Adrenal gland (tissue), 9 donors: ENCODE measurements at regions not wholly inside any gene's neighbourhood (a gene's known extent, or its start where the extent isn't known, plus 50 kb on each side); places are given as distances from the start of the nearest gene placed in this dataset.

Experiments
- DNase-seq, 7 donors: peaks; one replicate each; pipeline ENCODE4 v3.0.0-alpha.2; 2019 to 2020
- H3K27ac ChIP-seq, 5 donors: fragments of 200-600 bp; sonication (generic) in 4 of 5; 1 replicate in 3 of 5; 2 replicates in 2 of 5; pipeline versions ENCODE4 v1.5.1 to v1.8.0; 2016 to 2020; ENCODE audit warnings: mild to moderate bottlenecking in 1 of 5
- H3K27me3 ChIP-seq: fragments of 200-600 bp; 2 replicates; pipeline ENCODE4 v1.8.0; 2021
- H3K36me3 ChIP-seq, 2 donors: fragments of 200-600 bp; replicated peaks in 1 of 2; 1 replicate in 1 of 2; 2 replicates in 1 of 2; pipeline versions ENCODE4 v1.5.1 to v1.8.0; 2018 to 2022
- H3K4me1 ChIP-seq, 2 donors: fragments of 200-600 bp; replicated peaks in 1 of 2; 1 replicate in 1 of 2; 2 replicates in 1 of 2; pipeline versions ENCODE4 v1.5.1 to v1.8.0; 2018 to 2021
- H3K4me3 ChIP-seq, 4 donors: fragments of 200-600 bp; sonication (generic) in 3 of 4; one replicate each; pipeline ENCODE4 v1.5.1; 2016 to 2018
- H3K9me3 ChIP-seq, 3 donors: fragments of 200-600 bp; sonication (generic) in 1 of 3; replicated peaks in 1 of 3; 1 replicate in 2 of 3; 2 replicates in 1 of 3; pipeline versions ENCODE4 v1.5.1 to v1.8.0; 2016 to 2021
- POLR2A ChIP-seq, 2 donors: fragments of 450-650 bp; IDR thresholded peaks; one replicate each; pipeline ENCODE4 v1.6.1; 2017; ENCODE audit warnings: antibody characterized with exemption in 2 of 2, mild to moderate bottlenecking in 2 of 2, moderate library complexity in 1 of 2
- WGBS, 4 donors: extraction: QIAGEN DNeasy Blood & Tissue Kit in 2 of 4; methylation state at CpG; one replicate each; pipeline versions ENCODE4 v1.1.5 to v1.1.7; 2013 to 2017; 5-methylcytosine and 5-hydroxymethylcytosine counted together
- intact Hi-C, 2 donors: fragments of 100-400 bp; cut with DNase I; formaldehyde crosslinking; loops; one replicate each; pipeline versions ENCODE4 v1.14.1 to v1.15.0; 2022 to 2023
- TF ChIP-seq, protein P1 (sequence below), 6 experiments: fragments of 450-650 bp in 4 of 6; fragments of 200-600 bp in 2 of 6; sonication (generic) in 1 of 6; IDR thresholded peaks; 1 replicate in 5 of 6; 2 replicates in 1 of 6; pipeline versions ENCODE4 v1.5.1 to v1.8.0; 2016 to 2021; ENCODE audit warnings: antibody characterized with exemption in 6 of 6, mild to moderate bottlenecking in 2 of 6, moderate library complexity in 1 of 6
- donor health status: healthy with polysubstance abuse.
- donor health status: Bipolar disorder and iron deficiency.
- donor health status: DM: yes; HTN: yes; CAD: no.
- donor health status: DM: no; HTN: no; CAD: no.
- donor health status: DM: no; HTN: no; CAD: no.

DNA sequence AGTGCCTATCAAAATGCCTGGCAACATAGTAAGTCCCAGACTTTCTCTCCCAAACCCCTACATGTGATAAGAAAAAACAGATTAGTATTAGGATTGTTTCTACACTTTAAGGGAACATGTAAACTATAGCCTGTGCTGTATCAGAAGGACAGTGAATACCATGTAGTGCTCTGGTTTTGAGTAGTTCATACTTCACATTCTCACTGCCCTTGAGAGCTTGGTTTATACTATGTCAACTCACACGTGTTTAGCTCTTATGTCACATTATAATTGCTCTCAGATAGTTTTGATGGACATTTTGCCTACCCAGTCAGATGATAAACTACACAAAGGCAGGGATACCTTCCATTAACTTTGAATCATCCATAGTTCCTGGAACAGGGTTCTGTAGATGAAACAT, 58.0 kb upstream of the PGRMC2 start:
- Histone ChIP-seq H3K9me3 (no peaks in the 10 kb centered on the region), H3K27me3 (no peaks in the 10 kb centered on the region), H3K36me3 (no peaks in the 10 kb centered on the region), H3K4me1 (peaks cover 7 to 10% of the 10 kb centered on the region in 2 donors), H3K4me3 (no peak overlapping the region), H3K27ac (no peak overlapping the region)
- intact Hi-C loops: no loop called here
- TF ChIP-seq POLR2A (IDR thresholded peaks at IDR 0.05): no peak
- TF ChIP-seq, protein P1, sequence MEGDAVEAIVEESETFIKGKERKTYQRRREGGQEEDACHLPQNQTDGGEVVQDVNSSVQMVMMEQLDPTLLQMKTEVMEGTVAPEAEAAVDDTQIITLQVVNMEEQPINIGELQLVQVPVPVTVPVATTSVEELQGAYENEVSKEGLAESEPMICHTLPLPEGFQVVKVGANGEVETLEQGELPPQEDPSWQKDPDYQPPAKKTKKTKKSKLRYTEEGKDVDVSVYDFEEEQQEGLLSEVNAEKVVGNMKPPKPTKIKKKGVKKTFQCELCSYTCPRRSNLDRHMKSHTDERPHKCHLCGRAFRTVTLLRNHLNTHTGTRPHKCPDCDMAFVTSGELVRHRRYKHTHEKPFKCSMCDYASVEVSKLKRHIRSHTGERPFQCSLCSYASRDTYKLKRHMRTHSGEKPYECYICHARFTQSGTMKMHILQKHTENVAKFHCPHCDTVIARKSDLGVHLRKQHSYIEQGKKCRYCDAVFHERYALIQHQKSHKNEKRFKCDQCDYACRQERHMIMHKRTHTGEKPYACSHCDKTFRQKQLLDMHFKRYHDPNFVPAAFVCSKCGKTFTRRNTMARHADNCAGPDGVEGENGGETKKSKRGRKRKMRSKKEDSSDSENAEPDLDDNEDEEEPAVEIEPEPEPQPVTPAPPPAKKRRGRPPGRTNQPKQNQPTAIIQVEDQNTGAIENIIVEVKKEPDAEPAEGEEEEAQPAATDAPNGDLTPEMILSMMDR (IDR thresholded peaks at IDR 0.05): no peak
- WGBS, 4 donors: 69 to 81% (median 78%) methylated on average over 1 of the region's 1 CpG
- no peak for DNase-seq

DNA sequence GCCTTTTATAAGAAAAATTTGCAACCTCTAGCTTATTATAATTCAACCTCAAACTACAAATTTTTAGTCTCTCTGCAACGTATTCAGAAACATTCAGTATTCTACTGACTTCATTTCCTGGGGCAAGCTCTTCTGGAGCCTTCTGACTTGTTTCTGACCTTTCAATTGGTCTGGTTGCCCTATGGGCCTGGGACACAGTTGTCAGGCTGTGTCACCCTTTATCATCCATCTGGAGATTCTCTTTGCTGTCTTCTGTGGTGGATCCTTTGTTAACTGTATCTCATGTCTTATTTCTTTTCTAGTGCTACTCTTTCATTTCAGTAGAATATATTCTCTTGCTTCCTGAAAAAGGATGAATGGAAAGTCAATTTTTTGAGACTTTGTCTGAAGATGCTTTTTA, 55.1 kb upstream of the PGRMC2 start:
- intact Hi-C loops: no loop called here
- 61 to 73% (median 70%) methylated on average over 1 of the region's 1 CpG for WGBS, 4 donors
- no peak overlapping the region for H3K27ac ChIP-seq
- TF ChIP-seq POLR2A (IDR thresholded peaks at IDR 0.05): no peak
- TF ChIP-seq, protein P1 (IDR thresholded peaks at IDR 0.05): no peak
- H3K27me3 ChIP-seq: no peaks in the 10 kb centered on the region
- no peaks in the 10 kb centered on the region for H3K9me3 ChIP-seq
- no peak overlapping the region for H3K4me3 ChIP-seq
- no peak for DNase-seq
- no peaks in the 10 kb centered on the region for H3K36me3 ChIP-seq
- peaks cover 0 to 7% of the 10 kb centered on the region in 2 donors for H3K4me1 ChIP-seq

DNA sequence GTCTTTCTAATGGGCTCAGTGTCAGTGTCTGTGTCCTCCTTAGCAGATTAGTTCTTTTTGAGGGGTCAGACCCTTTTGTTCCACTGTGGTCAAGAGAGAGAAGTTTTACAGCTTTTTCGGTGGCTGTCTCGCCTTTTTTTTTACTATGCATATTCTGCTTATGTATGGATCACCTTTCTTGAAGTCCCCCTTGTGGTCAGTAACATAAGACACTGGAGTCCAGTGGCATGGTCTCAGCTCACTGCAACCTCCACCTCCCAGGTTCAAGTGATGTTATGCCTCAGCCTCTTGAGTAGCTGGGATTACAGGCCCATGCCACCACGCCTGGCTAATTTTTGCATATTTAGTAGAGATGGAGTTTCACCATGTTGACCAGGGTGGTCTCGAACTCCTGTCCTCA, 54.0 kb upstream of the PGRMC2 start:
- no peak overlapping the region for H3K27ac ChIP-seq
- TF ChIP-seq POLR2A (IDR thresholded peaks at IDR 0.05): no peak
- no peaks in the 10 kb centered on the region for H3K27me3 ChIP-seq
- no peaks in the 10 kb centered on the region for H3K9me3 ChIP-seq
- intact Hi-C loops: no loop called here
- no peaks in the 10 kb centered on the region for H3K4me1 ChIP-seq
- no peak overlapping the region for H3K4me3 ChIP-seq
- 91 to 95% (median 93%) methylated on average over 4 of the region's 4 CpGs for WGBS, 4 donors
- DNase-seq: no peak
- H3K36me3 ChIP-seq: no peaks in the 10 kb centered on the region

DNA sequence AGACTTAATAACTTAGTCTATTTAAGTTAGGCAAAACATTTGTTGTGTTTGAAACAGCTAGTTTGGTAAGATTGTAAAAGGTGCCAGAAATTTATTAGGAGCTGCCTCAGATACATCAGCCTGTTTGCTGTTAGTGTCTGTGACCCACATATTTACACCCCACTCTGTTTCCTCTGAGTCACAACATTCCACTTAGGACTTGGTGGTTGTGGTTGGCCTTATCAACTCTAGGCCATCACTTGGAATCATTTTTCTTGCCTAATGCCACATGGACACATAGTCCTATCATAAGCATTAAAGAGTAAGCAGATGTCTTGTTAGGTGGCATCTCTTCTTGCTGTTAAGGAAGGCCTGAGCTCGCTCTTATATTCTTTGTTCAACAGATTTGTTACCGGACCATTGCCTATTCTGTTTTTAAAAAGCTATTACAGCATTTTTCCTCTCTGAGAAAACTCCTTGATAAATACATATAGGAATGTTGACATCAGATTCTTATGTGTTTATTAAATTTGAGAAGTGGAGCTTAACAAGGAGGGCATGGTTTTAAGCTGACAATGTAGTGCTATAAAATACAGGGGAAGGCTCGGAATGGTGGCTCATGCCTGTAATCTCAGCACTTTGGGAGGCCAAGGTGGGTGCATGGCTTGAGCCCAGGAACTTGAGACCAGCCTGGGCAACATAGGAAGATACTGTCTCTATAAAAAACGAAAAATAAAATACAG, 51.2 kb upstream of the PGRMC2 start:
- H3K4me1 ChIP-seq: no peaks in the 10 kb centered on the region
- intact Hi-C loops: no loop called here
- H3K36me3 ChIP-seq: no peaks in the 10 kb centered on the region
- 86 to 97% (median 93%) methylated on average over 4 of the region's 4 CpGs for WGBS, 4 donors
- peak in 1 of 7 donors; percentile 7 for DNase-seq
- TF ChIP-seq, protein P1 (IDR thresholded peaks at IDR 0.05): no peak
- no peak for TF ChIP-seq POLR2A (IDR thresholded peaks at IDR 0.05)
- no peaks in the 10 kb centered on the region for H3K9me3 ChIP-seq
- H3K4me3 ChIP-seq: no peak overlapping the region
- no peaks in the 10 kb centered on the region for H3K27me3 ChIP-seq
- H3K27ac ChIP-seq: no peak overlapping the region

DNA sequence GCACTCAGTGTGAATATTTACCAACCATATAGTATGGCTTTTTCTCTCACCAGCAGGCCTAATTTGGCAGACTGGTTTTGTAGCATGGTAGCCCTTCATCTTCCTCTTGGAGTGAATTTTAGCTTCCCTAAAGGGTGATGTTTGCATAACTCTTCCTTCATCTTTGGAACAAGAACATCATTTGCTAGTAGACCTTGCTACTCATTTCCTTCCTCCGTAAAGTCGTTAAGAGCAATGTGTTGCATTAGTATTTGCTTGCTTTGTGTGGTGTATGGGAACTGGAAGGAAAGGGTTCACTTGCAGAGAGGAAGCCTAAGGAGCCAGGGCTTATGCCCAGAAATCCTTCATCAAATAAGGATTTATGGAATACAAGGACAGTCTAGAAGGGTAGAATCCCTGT, 50.2 kb upstream of the PGRMC2 start:
- Histone ChIP-seq H3K4me1 (no peaks in the 10 kb centered on the region), H3K4me3 (no peak overlapping the region), H3K36me3 (no peaks in the 10 kb centered on the region), H3K27me3 (no peaks in the 10 kb centered on the region), H3K27ac (no peak overlapping the region), H3K9me3 (no peaks in the 10 kb centered on the region)
- TF ChIP-seq, protein P1 (IDR thresholded peaks at IDR 0.05): no peak
- TF ChIP-seq POLR2A (IDR thresholded peaks at IDR 0.05): no peak
- intact Hi-C loops: no loop called here
- WGBS, 4 donors: 78 to 87% (median 82%) methylated on average over 2 of the region's 2 CpGs
- DNase-seq: no peak
